HCT116 (cell line): ENCODE measurements at regions not wholly inside any gene's neighbourhood (a gene's known extent, or its start where the extent isn't known, plus 50 kb on each side); places are given as distances from the start of the nearest gene placed in this dataset.

Experiments
- ATAC-seq: fragments of 200-7000 bp; cut with Tn5 transposase; 2 replicates; pipeline ENCODE4 v1.9.1; 2020; ENCODE audit warnings: mild to moderate bottlenecking, moderate library complexity
- BruUV-seq: library from RNA; stranded (reverse); fragments of 400-500 nt; replicated peaks from 2 replicates; lab custom pipeline; 2021; lab: Mats Ljungman, UMichigan
- CTCF ChIA-PET: fragments of 300-600 bp; sonication (Branson Sonifier 250); formaldehyde crosslinking; loops from one replicate; lab custom pipeline; 2021; ENCODE audit warnings: antibody characterized with exemption; lab: Charles Lee
- POLR2A ChIA-PET: fragments of 300-600, 350-600 bp; sonication (Branson Sonifier 250); formaldehyde crosslinking; loops from one replicate; lab custom pipeline; 2021; ENCODE audit warnings: antibody characterized with exemption; lab: Charles Lee
- RAD21 ChIA-PET, 2 experiments: fragments of 300-600 bp; sonication (Branson Sonifier 250); formaldehyde crosslinking; loops; one replicate each; lab custom pipeline; 2023; ENCODE audit warnings: low total read pairs in 2 of 2; ENCODE audit not compliant: uncharacterized antibody in 2 of 2, unreplicated experiment in 2 of 2, low non-redundant PET in 1 of 2; lab: Charles Lee
- DNase-seq: peaks from one replicate; pipeline ENCODE4 v3.0.0-alpha.2; 2010; ENCODE audit warnings: low read depth, low spot score
- H2AFZ ChIP-seq: fragments of 200-600 bp; shearing (Covaris generic), sonication (generic); 2 replicates; pipeline ENCODE4 v1.6.1; 2017; ENCODE audit warnings: low read depth, mixed run types, mixed read lengths, antibody characterized with exemption, low read length; ENCODE audit not compliant: poor library complexity, severe bottlenecking
- H3K27ac ChIP-seq: 2 replicates; pipeline ENCODE4 v1.5.1; 2012; ENCODE audit warnings: low read depth, low read length
- H3K27me3 ChIP-seq: fragments of 200-600 bp; sonication (generic); 2 replicates; pipeline ENCODE4 v1.6.1; 2016; ENCODE audit warnings: mixed run types, low read length, mixed read lengths; ENCODE audit not compliant: insufficient read depth
- H3K36me3 ChIP-seq, 2 experiments: fragments of 200-500 bp in 1 of 2; fragments of 200-600 bp in 1 of 2; sonication (Bioruptor generic) in 1 of 2; sonication (generic) in 1 of 2; 2 replicates each; pipeline versions ENCODE4 v1.5.1 to v1.6.1; 2014 to 2016; ENCODE audit warnings: low read length in 2 of 2, inconsistent platforms in 1 of 2, mixed read lengths in 1 of 2, mixed run types in 1 of 2; ENCODE audit not compliant: insufficient read depth in 2 of 2, control insufficient read depth in 1 of 2
- H3K4me1 ChIP-seq, 2 experiments: fragments of 200-600 bp in 1 of 2; sonication (generic) in 1 of 2; 2 replicates each; pipeline versions ENCODE4 v1.5.1 to v1.6.1; 2012 to 2017; ENCODE audit warnings: low read length in 2 of 2, inconsistent platforms in 1 of 2, mild to moderate bottlenecking in 1 of 2, mixed read lengths in 1 of 2, mixed run types in 1 of 2, moderate library complexity in 1 of 2; ENCODE audit not compliant: insufficient read depth in 2 of 2, control insufficient read depth in 1 of 2
- H3K4me2 ChIP-seq: fragments of 200-600 bp; sonication (generic); 2 replicates; pipeline ENCODE4 v1.6.1; 2017; ENCODE audit warnings: mixed run types, low read length, mixed read lengths
- H3K4me3 ChIP-seq, 2 experiments: fragments of 200-600 bp in 1 of 2; sonication (generic) in 1 of 2; replicated peaks in 1 of 2; 2 replicates each; pipeline ENCODE4 v1.5.1; 2011 to 2016; ENCODE audit warnings: low read length in 2 of 2, control low read depth in 1 of 2, low read depth in 1 of 2, mild to moderate bottlenecking in 1 of 2, mixed read lengths in 1 of 2, mixed run types in 1 of 2
- H3K79me2 ChIP-seq: fragments of 200-600 bp; sonication (generic); 2 replicates; pipeline ENCODE4 v1.6.1; 2017; ENCODE audit warnings: mild to moderate bottlenecking, mixed run types, low read length, moderate library complexity, mixed read lengths; ENCODE audit not compliant: insufficient read depth
- H3K9ac ChIP-seq: fragments of 200-600 bp; sonication (generic); 2 replicates; pipeline ENCODE4 v1.6.1; 2016; ENCODE audit warnings: low read length, mixed read lengths
- H3K9me2 ChIP-seq: fragments of 200-600 bp; sonication (generic), shearing (Covaris generic); 2 replicates; pipeline ENCODE4 v1.6.1; 2017; ENCODE audit warnings: mixed run types, mild to moderate bottlenecking, moderate library complexity; ENCODE audit not compliant: insufficient read depth
- H3K9me3 ChIP-seq, 2 experiments: fragments of 200-500 bp in 1 of 2; fragments of 200-600 bp in 1 of 2; sonication (Bioruptor generic) in 1 of 2; sonication (generic) in 1 of 2; 2 replicates each; pipeline ENCODE4 v1.6.1; 2014 to 2017; ENCODE audit warnings: low read length in 2 of 2, mixed read lengths in 2 of 2, inconsistent platforms in 1 of 2, low read depth in 1 of 2, mild to moderate bottlenecking in 1 of 2, mixed run types in 1 of 2, moderate library complexity in 1 of 2; ENCODE audit not compliant: control insufficient read depth in 1 of 2, insufficient read depth in 1 of 2
- H4K20me1 ChIP-seq: fragments of 200-600 bp; sonication (generic), shearing (Covaris generic); 2 replicates; pipeline ENCODE4 v1.6.1; 2017; ENCODE audit warnings: mixed run types, mild to moderate bottlenecking, moderate library complexity; ENCODE audit not compliant: insufficient read depth
- CBX3 ChIP-seq: IDR thresholded peaks from 2 replicates; pipeline ENCODE4 v1.6.1; 2012; ENCODE audit warnings: low read depth
- CEBPB ChIP-seq: IDR thresholded peaks from 2 replicates; pipeline ENCODE4 v1.6.1; 2012; ENCODE audit warnings: low read depth
- ELF1 ChIP-seq: IDR thresholded peaks from 2 replicates; pipeline ENCODE4 v1.6.1; 2012; ENCODE audit warnings: low read depth, borderline replicate concordance
- EZH2phosphoT487 ChIP-seq: fragments of 200-600 bp; IDR thresholded peaks from 2 replicates; pipeline ENCODE4 v1.6.1; 2018; ENCODE audit warnings: antibody characterized with exemption, borderline replicate concordance
- JUND ChIP-seq: IDR thresholded peaks from 2 replicates; pipeline ENCODE4 v1.6.1; 2012
- POLR2A ChIP-seq: IDR thresholded peaks from 2 replicates; pipeline ENCODE4 v1.7.0; 2011; ENCODE audit warnings: borderline replicate concordance; ENCODE audit not compliant: insufficient read depth, insufficient read length; ENCODE audit errors: extremely low read depth
- POLR2AphosphoS5 ChIP-seq: IDR thresholded peaks from 2 replicates; pipeline ENCODE4 v1.6.1; 2011; ENCODE audit warnings: mild to moderate bottlenecking, low read depth, low read length, moderate library complexity
- SP1 ChIP-seq: IDR thresholded peaks from 2 replicates; pipeline ENCODE4 v1.6.1; 2012; ENCODE audit warnings: low read depth
- TCF7L2 ChIP-seq: IDR thresholded peaks from 2 replicates; pipeline ENCODE4 v1.7.0; 2011; ENCODE audit warnings: borderline replicate concordance, inconsistent platforms; ENCODE audit not compliant: insufficient read depth, insufficient read length; ENCODE audit errors: extremely low read depth
- YY1 ChIP-seq: IDR thresholded peaks from 2 replicates; pipeline ENCODE4 v1.6.1; 2011; ENCODE audit warnings: low read length, low read depth, moderate library complexity, mild to moderate bottlenecking; ENCODE audit not compliant: insufficient replicate concordance; ENCODE audit errors: extremely low read depth
- ZNF274 ChIP-seq: fragments of 200-500 bp; sonication (Bioruptor generic); IDR thresholded peaks from 2 replicates; pipeline ENCODE4 v1.6.1; 2014; ENCODE audit warnings: mild to moderate bottlenecking, low read depth, low read length, inconsistent platforms
- intact Hi-C: fragments of 100-400 bp; cut with micrococcal nuclease; formaldehyde crosslinking; loops from 2 replicates; pipeline ENCODE4 v1.10.0; 2022
- TF ChIP-seq, protein P1 (sequence below): IDR thresholded peaks from 2 replicates; pipeline ENCODE4 v1.6.1; 2012; ENCODE audit warnings: low read depth
- TF ChIP-seq, protein P2 (sequence below): IDR thresholded peaks from 2 replicates; pipeline ENCODE4 v1.6.1; 2012
- TF ChIP-seq, protein P3 (sequence below): IDR thresholded peaks from 2 replicates; pipeline ENCODE4 v1.6.1; 2012

DNA sequence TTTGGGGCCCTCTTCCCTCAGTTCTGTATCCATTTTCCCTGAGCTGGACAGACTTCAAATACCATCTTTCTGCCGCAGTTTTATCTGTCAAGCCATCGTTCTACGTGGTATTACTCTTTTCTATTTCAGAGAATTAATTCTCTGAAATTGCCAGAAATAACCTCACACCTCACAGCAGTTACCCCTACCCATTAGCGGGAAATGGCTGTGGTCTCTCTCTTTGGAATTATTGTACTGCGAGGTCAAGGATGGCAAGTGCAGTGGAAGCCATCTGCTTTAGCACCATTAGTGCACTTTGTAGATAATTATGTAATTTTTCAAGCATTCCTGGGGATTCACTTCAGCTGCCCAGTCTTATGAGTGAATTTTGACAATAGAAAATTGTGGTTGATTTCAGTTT is 147.8 kb upstream of the CDH4 start:
- Histone ChIP-seq H3K4me2 (no peak overlapping the region), H4K20me1 (no peaks in the 10 kb centered on the region), H3K9me2 (no peaks in the 10 kb centered on the region), H3K79me2 (no peaks in the 10 kb centered on the region), H3K4me3 (no peak overlapping the region), H3K36me3 (no peaks in the 10 kb centered on the region), H3K27me3 (no peaks in the 10 kb centered on the region), H3K27ac (no peak overlapping the region), H3K9ac (no peak overlapping the region), H3K9me3 (peaks cover 14 to 15% of the 10 kb centered on the region in 2 experiments; a peak in 2 of 4 replicates), H2AFZ (no peak overlapping the region), H3K4me1 (no peaks in the 10 kb centered on the region)
- TF ChIP-seq JUND (no peak), YY1 (no peak), ELF1 (no peak), SP1 (no peak), CEBPB (no peak), EZH2phosphoT487 (no peak), TCF7L2 (no peak), POLR2AphosphoS5 (no peak), POLR2A (no peak), CBX3 (no peak), ZNF274 (no peak)
- TF ChIP-seq, protein P1, sequence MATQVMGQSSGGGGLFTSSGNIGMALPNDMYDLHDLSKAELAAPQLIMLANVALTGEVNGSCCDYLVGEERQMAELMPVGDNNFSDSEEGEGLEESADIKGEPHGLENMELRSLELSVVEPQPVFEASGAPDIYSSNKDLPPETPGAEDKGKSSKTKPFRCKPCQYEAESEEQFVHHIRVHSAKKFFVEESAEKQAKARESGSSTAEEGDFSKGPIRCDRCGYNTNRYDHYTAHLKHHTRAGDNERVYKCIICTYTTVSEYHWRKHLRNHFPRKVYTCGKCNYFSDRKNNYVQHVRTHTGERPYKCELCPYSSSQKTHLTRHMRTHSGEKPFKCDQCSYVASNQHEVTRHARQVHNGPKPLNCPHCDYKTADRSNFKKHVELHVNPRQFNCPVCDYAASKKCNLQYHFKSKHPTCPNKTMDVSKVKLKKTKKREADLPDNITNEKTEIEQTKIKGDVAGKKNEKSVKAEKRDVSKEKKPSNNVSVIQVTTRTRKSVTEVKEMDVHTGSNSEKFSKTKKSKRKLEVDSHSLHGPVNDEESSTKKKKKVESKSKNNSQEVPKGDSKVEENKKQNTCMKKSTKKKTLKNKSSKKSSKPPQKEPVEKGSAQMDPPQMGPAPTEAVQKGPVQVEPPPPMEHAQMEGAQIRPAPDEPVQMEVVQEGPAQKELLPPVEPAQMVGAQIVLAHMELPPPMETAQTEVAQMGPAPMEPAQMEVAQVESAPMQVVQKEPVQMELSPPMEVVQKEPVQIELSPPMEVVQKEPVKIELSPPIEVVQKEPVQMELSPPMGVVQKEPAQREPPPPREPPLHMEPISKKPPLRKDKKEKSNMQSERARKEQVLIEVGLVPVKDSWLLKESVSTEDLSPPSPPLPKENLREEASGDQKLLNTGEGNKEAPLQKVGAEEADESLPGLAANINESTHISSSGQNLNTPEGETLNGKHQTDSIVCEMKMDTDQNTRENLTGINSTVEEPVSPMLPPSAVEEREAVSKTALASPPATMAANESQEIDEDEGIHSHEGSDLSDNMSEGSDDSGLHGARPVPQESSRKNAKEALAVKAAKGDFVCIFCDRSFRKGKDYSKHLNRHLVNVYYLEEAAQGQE: no peak
- TF ChIP-seq, protein P2, sequence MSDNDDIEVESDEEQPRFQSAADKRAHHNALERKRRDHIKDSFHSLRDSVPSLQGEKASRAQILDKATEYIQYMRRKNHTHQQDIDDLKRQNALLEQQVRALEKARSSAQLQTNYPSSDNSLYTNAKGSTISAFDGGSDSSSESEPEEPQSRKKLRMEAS: no peak
- TF ChIP-seq, protein P3, sequence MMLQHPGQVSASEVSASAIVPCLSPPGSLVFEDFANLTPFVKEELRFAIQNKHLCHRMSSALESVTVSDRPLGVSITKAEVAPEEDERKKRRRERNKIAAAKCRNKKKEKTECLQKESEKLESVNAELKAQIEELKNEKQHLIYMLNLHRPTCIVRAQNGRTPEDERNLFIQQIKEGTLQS: no peak
- ATAC-seq (no peak), DNase-seq (no peak)
- CTCF ChIA-PET: no interaction called here
- POLR2A ChIA-PET: no interaction called here
- RAD21 ChIA-PET: no interaction called here
- no TSS peak for BruUV-seq
- intact Hi-C loops: no loop called here
